ENCODE measurements at regions not wholly inside any gene's neighbourhood (a gene's known extent, or its start where the extent isn't known, plus 50 kb on each side); places are given as distances from the start of the nearest gene placed in this dataset.

DNA sequence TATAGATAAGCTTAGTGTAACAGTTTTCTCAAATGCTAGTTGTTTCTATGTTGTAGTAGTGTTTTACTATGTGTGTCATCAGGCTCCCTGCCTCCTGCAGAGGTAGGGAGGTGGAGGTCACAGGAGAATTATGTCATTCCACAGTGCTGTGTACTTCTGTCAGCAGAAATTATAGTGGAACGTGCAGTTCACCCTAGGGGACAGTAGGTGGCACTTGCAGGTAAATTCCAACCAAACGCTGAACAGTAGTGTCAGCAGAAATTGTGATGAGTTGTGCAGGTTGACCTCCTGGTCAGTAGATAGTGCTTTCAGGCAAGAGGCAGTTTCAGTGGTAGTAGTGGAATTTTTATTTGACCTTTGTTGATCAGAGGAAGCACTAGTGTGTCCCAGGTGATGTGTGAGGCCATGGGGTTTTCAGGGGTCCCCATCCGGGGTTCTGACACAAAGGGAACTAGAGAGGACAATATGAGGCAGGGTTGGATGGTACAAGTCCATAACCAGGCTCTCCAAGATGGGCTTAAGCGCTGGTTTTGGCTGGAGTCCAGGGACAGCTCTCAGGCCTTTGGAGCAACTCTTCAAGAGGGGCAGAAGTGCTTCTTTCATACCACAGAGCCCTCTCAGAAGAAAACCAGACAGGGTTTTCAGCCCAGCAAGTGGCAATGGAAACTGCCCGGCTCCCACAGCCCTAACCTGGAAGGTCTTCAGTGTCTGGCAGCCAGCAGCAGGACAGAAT is 402.9 kb downstream of the CYLC2 start:
- H3K4me3 ChIP-seq (ENCODE audit: low read depth, low read length): no peak overlapping the region
- H3K27ac ChIP-seq (ENCODE audit: low read depth, low read length): no peak overlapping the region
- no peaks in the 10 kb centered on the region for H3K9me3 ChIP-seq (ENCODE audit: control insufficient read depth, insufficient read depth, low read length)
- H3K27me3 ChIP-seq (ENCODE audit: control insufficient read depth, insufficient read depth, low read length): no peaks in the 10 kb centered on the region
- H3K36me3 ChIP-seq (ENCODE audit: control insufficient read depth, insufficient read depth, low read length): no peaks in the 10 kb centered on the region
- no peaks in the 10 kb centered on the region for H3K4me1 ChIP-seq (ENCODE audit: control insufficient read depth, insufficient read depth, low read length)
- H3K9ac ChIP-seq (ENCODE audit: low read depth, low read length): no peak overlapping the region

DNA sequence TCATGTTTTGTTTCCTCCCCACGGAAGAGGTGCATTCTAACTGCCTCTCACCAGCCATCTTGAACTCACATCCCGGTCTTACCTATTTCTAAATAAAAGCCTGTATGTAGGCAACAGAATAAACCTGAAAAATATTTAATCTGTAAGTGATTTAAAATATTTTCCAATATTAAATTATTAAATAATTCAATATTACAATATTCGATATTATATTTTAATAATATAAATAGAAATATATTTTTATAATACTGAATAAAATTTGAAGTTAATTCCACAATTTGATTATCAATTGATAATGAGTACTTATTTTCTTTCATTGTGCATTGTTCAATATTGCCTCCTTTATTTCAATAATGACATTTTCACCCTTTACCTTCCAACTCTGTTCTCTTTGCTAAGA is 404.4 kb downstream of the CYLC2 start:
- H3K9ac ChIP-seq (ENCODE audit: low read depth, low read length): no peak overlapping the region
- no peaks in the 10 kb centered on the region for H3K36me3 ChIP-seq (ENCODE audit: control insufficient read depth, insufficient read depth, low read length)

DNA sequence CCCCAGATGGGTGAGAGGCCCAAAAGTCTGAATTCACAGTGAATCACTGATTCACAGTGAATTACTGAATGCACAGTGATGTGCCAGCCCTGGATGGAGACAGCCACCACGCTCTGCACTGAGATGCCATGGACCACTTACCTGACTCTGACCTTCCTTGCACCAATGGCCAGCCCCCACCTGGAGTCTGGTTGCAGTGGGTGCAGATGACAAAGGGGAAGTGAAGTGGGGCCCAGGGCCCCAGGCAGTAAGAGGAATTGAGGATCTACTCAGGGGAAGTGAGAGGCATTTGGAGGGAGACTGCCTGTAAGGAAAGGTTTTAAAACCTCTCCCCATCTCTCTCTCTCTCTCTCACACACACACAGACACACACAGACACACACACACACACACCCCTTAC is 412.1 kb downstream of the CYLC2 start:
- H3K4me1 ChIP-seq (ENCODE audit: control insufficient read depth, insufficient read depth, low read length): no peaks in the 10 kb centered on the region
- no peaks in the 10 kb centered on the region for H3K9me3 ChIP-seq (ENCODE audit: control insufficient read depth, insufficient read depth, low read length)
- H3K27ac ChIP-seq (ENCODE audit: low read depth, low read length): no peak overlapping the region
- H3K4me3 ChIP-seq (ENCODE audit: low read depth, low read length): no peak overlapping the region
- no peaks in the 10 kb centered on the region for H3K36me3 ChIP-seq (ENCODE audit: control insufficient read depth, insufficient read depth, low read length)
- H3K9ac ChIP-seq (ENCODE audit: low read depth, low read length): no peak overlapping the region
- no peaks in the 10 kb centered on the region for H3K27me3 ChIP-seq (ENCODE audit: control insufficient read depth, insufficient read depth, low read length)

More for the DNA sequence above, 404.4 kb downstream of the CYLC2 start:
- H3K27me3 ChIP-seq (ENCODE audit: control insufficient read depth, insufficient read depth, low read length): no peaks in the 10 kb centered on the region
- H3K9me3 ChIP-seq (ENCODE audit: control insufficient read depth, insufficient read depth, low read length): no peaks in the 10 kb centered on the region
- no peak overlapping the region for H3K4me3 ChIP-seq (ENCODE audit: low read depth, low read length)
- no peaks in the 10 kb centered on the region for H3K4me1 ChIP-seq (ENCODE audit: control insufficient read depth, insufficient read depth, low read length)
- H3K27ac ChIP-seq (ENCODE audit: low read depth, low read length): no peak overlapping the region

DNA sequence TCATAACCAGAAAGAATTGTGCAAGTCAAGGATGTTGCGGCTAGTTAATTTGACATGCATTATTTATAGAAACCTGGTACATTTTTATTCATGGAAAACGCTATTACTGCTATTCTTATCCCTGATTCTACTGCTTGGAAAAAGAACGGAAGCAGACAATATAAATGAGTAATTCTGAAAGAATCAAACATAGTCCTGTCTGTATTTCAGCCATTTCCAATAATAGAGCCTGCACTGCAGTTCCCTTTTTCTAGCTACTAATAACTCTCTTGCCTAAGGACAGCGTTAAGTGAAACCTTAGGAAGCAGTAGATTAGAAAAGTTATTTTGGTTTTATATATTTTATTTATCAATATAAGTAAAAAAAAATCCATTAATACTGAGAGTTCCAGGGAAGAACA is 414.9 kb downstream of the CYLC2 start:
- Histone ChIP-seq H3K36me3 (ENCODE audit: control insufficient read depth, insufficient read depth, low read length) (no peaks in the 10 kb centered on the region), H3K4me1 (ENCODE audit: control insufficient read depth, insufficient read depth, low read length) (no peaks in the 10 kb centered on the region), H3K4me3 (ENCODE audit: low read depth, low read length) (no peak overlapping the region), H3K9ac (ENCODE audit: low read depth, low read length) (no peak overlapping the region), H3K27ac (ENCODE audit: low read depth, low read length) (no peak overlapping the region), H3K27me3 (ENCODE audit: control insufficient read depth, insufficient read depth, low read length) (no peaks in the 10 kb centered on the region), H3K9me3 (ENCODE audit: control insufficient read depth, insufficient read depth, low read length) (no peaks in the 10 kb centered on the region)

DNA sequence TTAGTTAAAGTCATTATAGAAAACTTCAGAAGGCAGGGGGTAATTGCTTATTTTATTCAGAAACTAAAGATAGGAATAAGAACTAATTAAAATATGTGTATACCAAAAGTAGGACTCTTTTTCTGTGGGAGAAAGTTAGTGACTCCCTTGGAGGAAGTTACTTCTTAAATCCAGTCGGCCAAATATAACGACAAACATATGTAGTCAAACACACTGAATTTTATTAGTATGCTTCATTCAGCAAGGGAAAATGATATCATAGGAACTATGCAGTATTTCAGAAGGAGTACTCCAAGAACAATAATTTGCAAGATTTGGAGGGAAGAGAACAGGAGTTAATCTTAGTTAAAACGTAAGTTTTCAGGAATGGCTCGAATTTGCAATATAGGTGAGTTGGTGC is 432.6 kb downstream of the CYLC2 start:
- H3K4me1 ChIP-seq (ENCODE audit: control insufficient read depth, insufficient read depth, low read length): no peaks in the 10 kb centered on the region

DNA sequence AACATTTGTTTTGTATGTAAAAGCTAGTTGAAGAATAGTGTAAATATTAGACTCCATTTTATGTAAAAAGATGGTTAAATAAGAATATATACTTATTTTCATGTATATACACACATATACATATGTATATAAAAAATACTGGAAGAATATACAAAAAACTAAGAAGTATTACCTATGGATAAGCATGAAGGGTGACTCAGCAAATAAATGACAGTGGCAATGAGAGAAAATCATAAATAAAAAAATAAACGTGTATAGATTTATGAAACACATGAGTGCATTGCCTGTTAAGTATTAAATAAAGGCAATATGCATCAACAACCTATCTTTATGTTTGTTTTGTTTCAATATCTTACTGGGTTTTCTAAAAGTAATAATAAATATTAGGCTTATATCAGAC is 435.3 kb downstream of the CYLC2 start:
- H3K36me3 ChIP-seq (ENCODE audit: control insufficient read depth, insufficient read depth, low read length): no peaks in the 10 kb centered on the region
- no peaks in the 10 kb centered on the region for H3K4me1 ChIP-seq (ENCODE audit: control insufficient read depth, insufficient read depth, low read length)
- no peaks in the 10 kb centered on the region for H3K9me3 ChIP-seq (ENCODE audit: control insufficient read depth, insufficient read depth, low read length)
- H3K9ac ChIP-seq (ENCODE audit: low read depth, low read length): no peak overlapping the region
- H3K27me3 ChIP-seq (ENCODE audit: control insufficient read depth, insufficient read depth, low read length): no peaks in the 10 kb centered on the region
- H3K27ac ChIP-seq (ENCODE audit: low read depth, low read length): no peak overlapping the region
- no peak overlapping the region for H3K4me3 ChIP-seq (ENCODE audit: low read depth, low read length)

More for the DNA sequence above, 432.6 kb downstream of the CYLC2 start:
- Histone ChIP-seq H3K4me3 (ENCODE audit: low read depth, low read length) (no peak overlapping the region), H3K9ac (ENCODE audit: low read depth, low read length) (no peak overlapping the region), H3K9me3 (ENCODE audit: control insufficient read depth, insufficient read depth, low read length) (no peaks in the 10 kb centered on the region), H3K27me3 (ENCODE audit: control insufficient read depth, insufficient read depth, low read length) (no peaks in the 10 kb centered on the region), H3K36me3 (ENCODE audit: control insufficient read depth, insufficient read depth, low read length) (no peaks in the 10 kb centered on the region), H3K27ac (ENCODE audit: low read depth, low read length) (no peak overlapping the region)

DNA sequence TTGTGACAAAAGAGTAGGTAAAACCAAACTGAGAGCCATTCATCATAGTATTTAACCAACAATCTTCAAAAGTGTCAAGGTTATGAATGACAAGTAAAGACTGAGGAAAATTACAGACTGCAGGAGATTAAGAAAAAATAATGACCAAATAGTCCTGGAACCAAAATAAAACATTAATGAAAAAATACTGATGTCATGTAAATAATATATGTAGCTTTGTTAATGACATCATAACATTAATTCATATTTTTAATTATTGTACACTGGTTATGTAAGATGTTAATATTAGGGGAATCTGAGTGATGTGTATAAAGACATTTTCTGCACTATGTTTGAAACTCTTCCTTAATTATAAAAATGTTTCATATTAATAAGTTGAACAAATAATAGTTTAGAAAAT is 436.7 kb downstream of the CYLC2 start:
- H3K9me3 ChIP-seq (ENCODE audit: control insufficient read depth, insufficient read depth, low read length): no peaks in the 10 kb centered on the region
- no peaks in the 10 kb centered on the region for H3K4me1 ChIP-seq (ENCODE audit: control insufficient read depth, insufficient read depth, low read length)
- no peaks in the 10 kb centered on the region for H3K36me3 ChIP-seq (ENCODE audit: control insufficient read depth, insufficient read depth, low read length)
- no peak overlapping the region for H3K4me3 ChIP-seq (ENCODE audit: low read depth, low read length)
- H3K27me3 ChIP-seq (ENCODE audit: control insufficient read depth, insufficient read depth, low read length): no peaks in the 10 kb centered on the region
- H3K9ac ChIP-seq (ENCODE audit: low read depth, low read length): no peak overlapping the region
- no peak overlapping the region for H3K27ac ChIP-seq (ENCODE audit: low read depth, low read length)

DNA sequence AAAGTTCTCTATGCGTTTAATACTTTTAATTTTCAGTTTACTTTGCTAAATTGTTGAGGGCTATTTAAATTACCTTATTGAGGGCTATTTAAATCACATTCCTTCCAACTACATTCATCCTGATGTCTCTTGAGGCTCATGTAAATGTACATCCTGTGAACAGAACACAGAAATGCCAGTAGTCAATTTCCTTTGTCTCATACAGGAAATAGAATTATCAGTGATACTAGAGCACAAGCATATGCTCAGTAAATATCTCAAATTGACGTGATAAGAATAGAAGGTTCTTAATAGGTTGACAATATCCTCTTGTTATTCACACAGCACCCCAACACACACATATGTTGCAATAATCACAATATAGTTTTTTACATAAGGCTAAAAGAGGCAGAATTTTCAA is 449.0 kb downstream of the CYLC2 start:
- Histone ChIP-seq H3K9ac (ENCODE audit: low read depth, low read length) (no peak overlapping the region), H3K27me3 (ENCODE audit: control insufficient read depth, insufficient read depth, low read length) (no peaks in the 10 kb centered on the region), H3K36me3 (ENCODE audit: control insufficient read depth, insufficient read depth, low read length) (no peaks in the 10 kb centered on the region), H3K9me3 (ENCODE audit: control insufficient read depth, insufficient read depth, low read length) (peaks cover 6% of the 10 kb centered on the region), H3K4me3 (ENCODE audit: low read depth, low read length) (no peak overlapping the region), H3K4me1 (ENCODE audit: control insufficient read depth, insufficient read depth, low read length) (no peaks in the 10 kb centered on the region), H3K27ac (ENCODE audit: low read depth, low read length) (no peak overlapping the region)

DNA sequence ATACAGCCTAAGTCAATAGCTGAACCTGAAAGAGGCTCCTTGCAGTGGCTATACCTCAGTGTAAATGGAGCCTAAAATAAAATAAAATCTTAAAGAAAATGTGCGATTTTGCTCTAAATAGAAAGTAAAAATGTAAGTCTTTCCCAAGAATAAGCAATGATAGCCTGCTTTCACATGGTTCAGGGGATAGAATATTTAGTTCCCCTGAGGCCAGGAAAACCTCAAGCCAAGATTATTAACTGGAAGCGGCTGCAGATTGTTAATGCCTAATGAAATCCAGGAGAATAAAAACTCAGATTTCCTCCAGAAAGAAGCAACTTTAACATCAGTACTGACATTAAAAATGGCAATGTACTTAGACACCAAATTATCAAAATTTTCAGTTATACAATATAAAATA is 463.7 kb downstream of the CYLC2 start:
- no peak overlapping the region for H3K4me3 ChIP-seq (ENCODE audit: low read depth, low read length)
- H3K27ac ChIP-seq (ENCODE audit: low read depth, low read length): no peak overlapping the region
- no peaks in the 10 kb centered on the region for H3K4me1 ChIP-seq (ENCODE audit: control insufficient read depth, insufficient read depth, low read length)
- no peaks in the 10 kb centered on the region for H3K27me3 ChIP-seq (ENCODE audit: control insufficient read depth, insufficient read depth, low read length)
- H3K9me3 ChIP-seq (ENCODE audit: control insufficient read depth, insufficient read depth, low read length): 0 out of 2 replicates have a peak, but pooled peaks cover 7% of the 10 kb centered on the region
- H3K36me3 ChIP-seq (ENCODE audit: control insufficient read depth, insufficient read depth, low read length): no peaks in the 10 kb centered on the region
- no peak overlapping the region for H3K9ac ChIP-seq (ENCODE audit: low read depth, low read length)

DNA sequence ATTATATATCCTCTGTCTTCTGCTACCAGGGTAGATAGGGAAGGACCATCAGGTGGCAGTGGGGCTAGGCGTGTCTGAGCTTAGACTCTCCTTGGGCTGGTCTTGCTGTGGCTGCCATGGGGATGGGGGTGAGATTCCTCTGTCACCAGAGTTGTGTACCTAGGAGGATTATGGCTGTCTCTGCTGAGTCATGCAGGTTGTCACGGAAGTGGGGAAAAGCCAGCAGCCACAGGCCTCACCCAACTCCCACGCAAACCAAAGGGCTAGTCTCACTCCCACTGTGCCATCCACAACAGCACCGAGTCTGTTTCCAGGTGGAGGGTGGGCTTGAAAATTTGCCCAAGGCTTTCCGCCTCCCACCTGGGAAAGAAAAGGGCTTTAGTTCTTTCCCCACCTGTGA is 476.1 kb downstream of the CYLC2 start:
- Histone ChIP-seq H3K27ac (ENCODE audit: low read depth, low read length) (no peak overlapping the region), H3K4me3 (ENCODE audit: low read depth, low read length) (no peak overlapping the region), H3K9me3 (ENCODE audit: control insufficient read depth, insufficient read depth, low read length) (no peaks in the 10 kb centered on the region), H3K27me3 (ENCODE audit: control insufficient read depth, insufficient read depth, low read length) (no peaks in the 10 kb centered on the region), H3K4me1 (ENCODE audit: control insufficient read depth, insufficient read depth, low read length) (no peaks in the 10 kb centered on the region), H3K36me3 (ENCODE audit: control insufficient read depth, insufficient read depth, low read length) (no peaks in the 10 kb centered on the region), H3K9ac (ENCODE audit: low read depth, low read length) (no peak overlapping the region)

DNA sequence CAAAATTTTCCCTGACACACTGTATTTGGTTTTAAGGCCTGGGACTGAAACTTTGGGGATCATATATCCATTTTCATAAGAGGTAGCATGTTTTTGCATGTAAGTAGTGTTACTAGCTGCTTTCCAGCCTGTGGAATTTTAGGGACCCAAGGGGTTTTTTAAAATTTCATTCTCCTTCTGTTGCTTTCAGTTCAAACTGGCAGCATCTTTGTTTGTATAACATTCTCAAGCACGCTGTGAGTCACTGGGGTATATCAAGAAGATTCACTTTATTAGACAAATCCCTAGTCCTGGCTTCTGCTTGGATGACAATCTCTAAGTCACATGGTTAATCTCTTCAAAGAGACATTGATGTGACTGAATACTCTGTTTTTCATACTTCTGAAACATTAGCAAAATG is 479.0 kb downstream of the CYLC2 start:
- Histone ChIP-seq H3K36me3 (ENCODE audit: control insufficient read depth, insufficient read depth, low read length) (no peaks in the 10 kb centered on the region), H3K9ac (ENCODE audit: low read depth, low read length) (no peak overlapping the region), H3K9me3 (ENCODE audit: control insufficient read depth, insufficient read depth, low read length) (no peaks in the 10 kb centered on the region), H3K4me1 (ENCODE audit: control insufficient read depth, insufficient read depth, low read length) (no peaks in the 10 kb centered on the region), H3K27ac (ENCODE audit: low read depth, low read length) (no peak overlapping the region), H3K4me3 (ENCODE audit: low read depth, low read length) (no peak overlapping the region), H3K27me3 (ENCODE audit: control insufficient read depth, insufficient read depth, low read length) (no peaks in the 10 kb centered on the region)
